ENCODE measurements at regions not wholly inside any gene's neighbourhood (a gene's known extent, or its start where the extent isn't known, plus 50 kb on each side); places are given as distances from the start of the nearest gene placed in this dataset.
"Not testable (repeated sequence)": the region's sequence is repeated elsewhere in the genome, so short reads cannot be mapped to it uniquely, and the experiment has no call there.

- POLR2A ChIA-PET, result no interaction called here
- no peak for DNase-seq (ENCODE audit: low read depth, low spot score)
- TF ChIP-seq CTCF (IDR thresholded peaks at IDR 0.05; ENCODE audit: insufficient read depth, low read length, missing control alignments), result no peak
- H3K4me3 ChIP-seq (ENCODE audit: low read depth, low read length), result no peak overlapping the region
- CTCF ChIA-PET, result no interaction called here
These were observed 607.5 kb upstream of the KLF12 start for GRCh38 chr13:74741732-74742131.

GRCh38 chr13:74732736-74733385 is 598.7 kb upstream of the KLF12 start:
- TF ChIP-seq CTCF (IDR thresholded peaks at IDR 0.05; ENCODE audit: insufficient read depth, low read length, missing control alignments), result no peak
- no peak overlapping the region for H3K4me3 ChIP-seq (ENCODE audit: low read depth, low read length)
- ChIA-PET CTCF (no interaction called here), POLR2A (no interaction called here)
- no peak for DNase-seq (ENCODE audit: low read depth, low spot score)

- ChIA-PET POLR2A (no interaction called here), CTCF (no interaction called here)
- DNase-seq (ENCODE audit: low read depth, low spot score), result no peak
- no peak for TF ChIP-seq CTCF (IDR thresholded peaks at IDR 0.05; ENCODE audit: insufficient read depth, low read length, missing control alignments)
- H3K4me3 ChIP-seq (ENCODE audit: low read depth, low read length), result no peak overlapping the region
These were observed 597.5 kb upstream of the KLF12 start for GRCh38 chr13:74731731-74732130.

GRCh38 chr13:74730556-74731331 is 596.5 kb upstream of the KLF12 start:
- no peak overlapping the region for H3K4me3 ChIP-seq (ENCODE audit: low read depth, low read length)
- ChIA-PET POLR2A (no interaction called here), CTCF (no interaction called here)
- no peak for TF ChIP-seq CTCF (IDR thresholded peaks at IDR 0.05; ENCODE audit: insufficient read depth, low read length, missing control alignments)
- DNase-seq (ENCODE audit: low read depth, low spot score), result no peak

- H3K4me3 ChIP-seq (ENCODE audit: low read depth, low read length), result no peak overlapping the region
- POLR2A ChIA-PET, result no interaction called here
- no peak for DNase-seq (ENCODE audit: low read depth, low spot score)
- TF ChIP-seq CTCF (IDR thresholded peaks at IDR 0.05; ENCODE audit: insufficient read depth, low read length, missing control alignments), result no peak
- CTCF ChIA-PET, result interaction anchor here (1.0 kb wide), 1 partner anchor 494 kb away, joined by 4 read pairs; no protein-coding TSS in a partner anchor
These were observed 592.0 kb upstream of the KLF12 start for GRCh38 chr13:74726206-74726605.

GRCh38 chr13:74718232-74718842 is 584.1 kb upstream of the KLF12 start:
- CTCF ChIA-PET, result not testable (repeated sequence)

More at GRCh38 chr13:74718232-74718842, 584.1 kb upstream of the KLF12 start:
- H3K4me3 ChIP-seq (ENCODE audit: low read depth, low read length); POLR2A ChIA-PET; DNase-seq (ENCODE audit: low read depth, low spot score): not testable (repeated sequence)

Measured in AG04449 (cell line).